Choroid plexus epithelial cell (primary cell): ENCODE measurements at regions not wholly inside any gene's neighbourhood (a gene's known extent, or its start where the extent isn't known, plus 50 kb on each side); places are given as distances from the start of the nearest gene placed in this dataset.

Source experiments
- DNase-seq: peaks from one replicate; pipeline ENCODE4 v3.0.0-alpha.2; 2010; ENCODE audit warnings: low read depth
- H3K4me3 ChIP-seq: 2 replicates; pipeline ENCODE4 v1.5.1; 2011; ENCODE audit warnings: low read depth, mild to moderate bottlenecking, control low read depth, low read length, moderate library complexity
- TF ChIP-seq, protein P1 (sequence below): conservative IDR thresholded peaks from 2 replicates; pipeline ENCODE4 v1.5.1; 2011; ENCODE audit warnings: low read depth, mild to moderate bottlenecking, control low read depth, inconsistent platforms, low read length, moderate library complexity

GRCh38 chr2:187702157-187702556, 147.9 kb upstream of the TFPI start:
- no peak overlapping the region for H3K4me3 ChIP-seq
- TF ChIP-seq, protein P1, sequence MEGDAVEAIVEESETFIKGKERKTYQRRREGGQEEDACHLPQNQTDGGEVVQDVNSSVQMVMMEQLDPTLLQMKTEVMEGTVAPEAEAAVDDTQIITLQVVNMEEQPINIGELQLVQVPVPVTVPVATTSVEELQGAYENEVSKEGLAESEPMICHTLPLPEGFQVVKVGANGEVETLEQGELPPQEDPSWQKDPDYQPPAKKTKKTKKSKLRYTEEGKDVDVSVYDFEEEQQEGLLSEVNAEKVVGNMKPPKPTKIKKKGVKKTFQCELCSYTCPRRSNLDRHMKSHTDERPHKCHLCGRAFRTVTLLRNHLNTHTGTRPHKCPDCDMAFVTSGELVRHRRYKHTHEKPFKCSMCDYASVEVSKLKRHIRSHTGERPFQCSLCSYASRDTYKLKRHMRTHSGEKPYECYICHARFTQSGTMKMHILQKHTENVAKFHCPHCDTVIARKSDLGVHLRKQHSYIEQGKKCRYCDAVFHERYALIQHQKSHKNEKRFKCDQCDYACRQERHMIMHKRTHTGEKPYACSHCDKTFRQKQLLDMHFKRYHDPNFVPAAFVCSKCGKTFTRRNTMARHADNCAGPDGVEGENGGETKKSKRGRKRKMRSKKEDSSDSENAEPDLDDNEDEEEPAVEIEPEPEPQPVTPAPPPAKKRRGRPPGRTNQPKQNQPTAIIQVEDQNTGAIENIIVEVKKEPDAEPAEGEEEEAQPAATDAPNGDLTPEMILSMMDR: no peak
- no peak for DNase-seq

- TF ChIP-seq, protein P1: no peak
These were observed 154.0 kb upstream of the TFPI start for GRCh38 chr2:187708272-187708671.

GRCh38 chr2:187709065-187709464, 154.8 kb upstream of the TFPI start:
- no peak overlapping the region for H3K4me3 ChIP-seq
- no peak for DNase-seq
- TF ChIP-seq, protein P1: no peak

More at GRCh38 chr2:187708272-187708671, 154.0 kb upstream of the TFPI start:
- no peak for DNase-seq
- H3K4me3 ChIP-seq: no peak overlapping the region

- TF ChIP-seq, protein P1: no peak
- no peak overlapping the region for H3K4me3 ChIP-seq
- DNase-seq: no peak
These were observed 156.7 kb upstream of the TFPI start for GRCh38 chr2:187710791-187711521.

DNA sequence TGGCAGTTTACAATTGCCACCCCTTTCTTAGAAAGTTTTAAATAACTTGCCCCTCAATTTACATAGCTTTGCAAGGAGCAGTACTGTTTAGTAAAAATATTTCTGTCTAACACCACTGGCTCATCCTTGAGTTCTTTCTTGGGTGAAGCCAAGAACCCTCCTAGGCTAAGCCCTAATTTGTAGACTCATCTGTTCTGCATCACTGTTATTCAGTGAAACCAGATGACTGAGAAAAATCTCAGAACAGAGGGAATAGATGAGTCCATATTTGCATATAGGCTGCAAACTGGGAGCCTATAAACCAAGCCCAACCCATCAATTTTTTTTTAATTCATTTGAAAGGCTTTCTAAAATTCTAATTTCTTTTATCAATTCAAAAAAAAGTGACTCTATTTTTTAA, 161.4 kb upstream of the TFPI start:
- TF ChIP-seq, protein P1: no peak
- DNase-seq: no peak
- no peak overlapping the region for H3K4me3 ChIP-seq

GRCh38 chr2:187716301-187716700, 162.1 kb upstream of the TFPI start:
- DNase-seq: no peak
- H3K4me3 ChIP-seq: no peak overlapping the region
- TF ChIP-seq, protein P1: no peak

DNA sequence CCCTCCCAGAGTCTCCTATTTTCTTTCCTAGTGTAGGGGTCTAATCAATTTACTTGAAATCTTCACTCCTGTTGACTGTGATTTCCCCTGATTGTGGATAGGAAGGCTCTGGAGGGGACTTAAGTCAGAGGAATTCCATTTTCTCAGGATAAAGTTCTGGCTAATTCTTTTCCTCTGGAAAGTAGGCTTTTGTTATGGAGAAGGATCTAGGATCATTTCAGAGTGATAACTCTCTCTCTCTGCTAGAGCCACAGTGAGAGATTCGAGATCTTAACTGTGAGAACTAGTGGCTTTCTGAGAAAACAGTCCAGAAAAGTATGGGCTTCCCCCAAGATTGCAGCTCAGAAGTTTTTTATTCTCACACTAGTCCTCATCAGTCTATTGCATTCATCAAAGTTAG, 163.9 kb upstream of the TFPI start:
- TF ChIP-seq, protein P1: no peak

More for the DNA sequence above, 163.9 kb upstream of the TFPI start:
- no peak overlapping the region for H3K4me3 ChIP-seq
- DNase-seq: no peak
